ENCODE measurements at regions not wholly inside any gene's neighbourhood (a gene's known extent, or its start where the extent isn't known, plus 50 kb on each side); places are given as distances from the start of the nearest gene placed in this dataset.

DNA sequence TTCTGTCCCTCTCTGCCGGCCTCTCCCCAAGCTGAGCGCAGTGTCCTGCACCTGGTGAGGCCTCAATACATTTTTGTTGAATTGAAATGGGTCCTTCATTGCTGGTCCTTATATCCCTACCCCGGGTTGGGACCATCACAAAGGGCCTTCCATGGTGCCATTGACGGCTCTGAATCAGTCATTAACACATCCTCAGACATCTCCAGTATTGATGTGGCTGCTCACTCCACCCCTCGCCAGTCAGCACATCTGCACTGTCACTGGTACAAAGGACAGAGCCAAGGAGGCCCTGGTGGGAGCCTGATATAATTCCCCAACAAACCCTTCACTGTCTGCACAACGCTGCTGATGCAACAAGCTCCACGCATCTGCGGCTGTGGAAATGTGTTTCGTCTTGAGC lies 191.6 kb upstream of the TOPAZ1 start:
- Histone ChIP-seq H4K20me1 (ENCODE audit: control insufficient read depth, insufficient read depth) (no peaks in the 10 kb centered on the region), H3K36me3 (ENCODE audit: control insufficient read depth in 2 of 2, insufficient read depth in 2 of 2, low read length in 1 of 2) (peaks cover 0 to 4% of the 10 kb centered on the region in 2 experiments; a peak in 2 of 4 replicates), H3K27me3 (replicated peaks in 1 of 2; ENCODE audit: control insufficient read depth in 2 of 2, insufficient read depth in 2 of 2, low read length in 1 of 2) (no peaks in the 10 kb centered on the region), H3K9me3 (replicated peaks; ENCODE audit: control insufficient read depth, insufficient read depth, low read length) (no peaks in the 10 kb centered on the region; the same call in 2 of the 3 replicates), H3K9ac (ENCODE audit: control insufficient read depth, insufficient read depth, low read length) (no peak overlapping the region), H2AFZ (ENCODE audit: control insufficient read depth, low read depth, low read length) (no peak overlapping the region), H3K79me2 (ENCODE audit: control insufficient read depth, insufficient read depth, low read length) (peaks cover 25% of the 10 kb centered on the region), H3K4me2 (ENCODE audit: control insufficient read depth, insufficient read depth) (no peak overlapping the region), H3K4me3 (no peak overlapping the region), H3K4me1 (ENCODE audit: control insufficient read depth, insufficient read depth, low read length) (peaks cover 39% of the 10 kb centered on the region), H3K27ac (ENCODE audit: control insufficient read depth, insufficient read depth) (no peak overlapping the region)
- no TSS peak for BruUV-seq (replicated peaks)
- intact Hi-C loops (cut with micrococcal nuclease; ENCODE audit: unreplicated experiment), result no loop called here
- SMC1A ChIA-PET (ENCODE audit: uncharacterized antibody, unreplicated experiment), result interaction anchor here (1.0 to 1.7 kb wide), 5 partner anchors 9 to 53 kb away, joined by 3 to 4 read pairs (median 4); no protein-coding TSS in a partner anchor
- no peak for DNase-seq (ENCODE audit: low read depth, low spot score)
- CTCF ChIA-PET, result interaction anchor here (0.7 to 1.2 kb wide), 2 partner anchors 10 to 13 kb away, joined by 3 to 4 read pairs; no protein-coding TSS in a partner anchor
- RAD21 ChIA-PET (ENCODE audit: unreplicated experiment), result interaction anchor here (0.7 to 2.3 kb wide), 4 partner anchors 9 to 55 kb away, joined by 3 to 8 read pairs (median 4); no protein-coding TSS in a partner anchor
- no peak for FAIRE-seq
- WGBS (ENCODE audit: insufficient coverage, insufficient replicate concordance, low lambda C conversion rate, missing lambda C conversion rate), result 90% methylated on average over 9 of the region's 9 CpGs
- in situ Hi-C loops (cut with MboI), result no loop called here
- TF ChIP-seq, protein P1, sequence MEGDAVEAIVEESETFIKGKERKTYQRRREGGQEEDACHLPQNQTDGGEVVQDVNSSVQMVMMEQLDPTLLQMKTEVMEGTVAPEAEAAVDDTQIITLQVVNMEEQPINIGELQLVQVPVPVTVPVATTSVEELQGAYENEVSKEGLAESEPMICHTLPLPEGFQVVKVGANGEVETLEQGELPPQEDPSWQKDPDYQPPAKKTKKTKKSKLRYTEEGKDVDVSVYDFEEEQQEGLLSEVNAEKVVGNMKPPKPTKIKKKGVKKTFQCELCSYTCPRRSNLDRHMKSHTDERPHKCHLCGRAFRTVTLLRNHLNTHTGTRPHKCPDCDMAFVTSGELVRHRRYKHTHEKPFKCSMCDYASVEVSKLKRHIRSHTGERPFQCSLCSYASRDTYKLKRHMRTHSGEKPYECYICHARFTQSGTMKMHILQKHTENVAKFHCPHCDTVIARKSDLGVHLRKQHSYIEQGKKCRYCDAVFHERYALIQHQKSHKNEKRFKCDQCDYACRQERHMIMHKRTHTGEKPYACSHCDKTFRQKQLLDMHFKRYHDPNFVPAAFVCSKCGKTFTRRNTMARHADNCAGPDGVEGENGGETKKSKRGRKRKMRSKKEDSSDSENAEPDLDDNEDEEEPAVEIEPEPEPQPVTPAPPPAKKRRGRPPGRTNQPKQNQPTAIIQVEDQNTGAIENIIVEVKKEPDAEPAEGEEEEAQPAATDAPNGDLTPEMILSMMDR (IDR thresholded peaks at IDR 0.05 in 2 of 3, conservative IDR thresholded peaks at IDR 0.05 in 1 of 3; ENCODE audit: control insufficient read depth in 2 of 3, extremely low read depth in 1 of 3, insufficient read depth in 1 of 3, low read depth in 3 of 3, low read length in 3 of 3), result no peak
- TF ChIP-seq POLR2AphosphoS5 (IDR thresholded peaks at IDR 0.05; ENCODE audit: low read length), result no peak
- no peak for TF ChIP-seq BHLHE40 (IDR thresholded peaks at IDR 0.05; ENCODE audit: borderline replicate concordance in 1 of 2, low read depth in 2 of 2, low read length in 1 of 2)
- no peak for TF ChIP-seq NR2C1 (IDR thresholded peaks at IDR 0.05)
- POLR2A ChIA-PET, result interaction anchor here (1.1 kb wide), 2 partner anchors 13 to 16 kb away, joined by 3 read pairs; no protein-coding TSS in a partner anchor
- no peak for ATAC-seq
